AG09309 (cell line): ENCODE measurements at regions not wholly inside any gene's neighbourhood (a gene's known extent, or its start where the extent isn't known, plus 50 kb on each side); places are given as distances from the start of the nearest gene placed in this dataset.

Experiments
- DNase-seq: peaks from one replicate; pipeline ENCODE4 v3.0.0-alpha.2; 2010; ENCODE audit warnings: low read depth
- H3K4me3 ChIP-seq: 2 replicates; pipeline ENCODE4 v1.5.1; 2011; ENCODE audit warnings: mild to moderate bottlenecking, low read depth, low read length, moderate library complexity; ENCODE audit not compliant: control insufficient read depth
- CTCF ChIP-seq: IDR thresholded peaks from 2 replicates; pipeline ENCODE4 v1.5.1; 2011; ENCODE audit warnings: mild to moderate bottlenecking, low read depth, low read length, inconsistent platforms; ENCODE audit not compliant: insufficient read depth, control insufficient read depth; ENCODE audit errors: missing control alignments

GRCh38 chrX:115958687-115959359 is 211.7 kb upstream of the AGTR2 start:
- no peak overlapping the region for H3K4me3 ChIP-seq
- no peak for TF ChIP-seq CTCF
- no peak for DNase-seq

GRCh38 chrX:115960440-115961084 is 210.0 kb upstream of the AGTR2 start:
- DNase-seq: no peak
- no peak overlapping the region for H3K4me3 ChIP-seq
- TF ChIP-seq CTCF: no peak

DNA sequence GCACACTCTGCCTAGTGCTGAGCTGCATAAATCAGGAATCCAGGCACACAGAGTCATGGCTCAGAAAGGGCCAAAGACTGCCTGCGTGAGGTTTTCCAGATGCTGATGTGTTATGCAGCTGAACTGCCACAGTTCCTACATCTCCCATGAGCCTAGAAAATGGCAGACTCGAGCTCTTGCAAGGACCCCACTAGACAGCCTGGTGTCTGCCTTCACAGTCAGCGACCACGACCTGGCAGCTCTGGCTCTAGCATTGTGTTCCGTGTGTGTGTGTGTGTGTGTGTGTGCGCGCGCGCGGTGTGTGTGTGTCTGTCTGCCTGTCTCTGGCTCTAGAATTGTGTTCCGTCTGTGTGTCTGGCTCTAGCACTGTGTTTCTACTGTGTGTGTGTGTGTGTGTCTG is 203.6 kb upstream of the AGTR2 start:
- no peak for DNase-seq
- H3K4me3 ChIP-seq: no peak overlapping the region
- TF ChIP-seq CTCF: no peak

DNA sequence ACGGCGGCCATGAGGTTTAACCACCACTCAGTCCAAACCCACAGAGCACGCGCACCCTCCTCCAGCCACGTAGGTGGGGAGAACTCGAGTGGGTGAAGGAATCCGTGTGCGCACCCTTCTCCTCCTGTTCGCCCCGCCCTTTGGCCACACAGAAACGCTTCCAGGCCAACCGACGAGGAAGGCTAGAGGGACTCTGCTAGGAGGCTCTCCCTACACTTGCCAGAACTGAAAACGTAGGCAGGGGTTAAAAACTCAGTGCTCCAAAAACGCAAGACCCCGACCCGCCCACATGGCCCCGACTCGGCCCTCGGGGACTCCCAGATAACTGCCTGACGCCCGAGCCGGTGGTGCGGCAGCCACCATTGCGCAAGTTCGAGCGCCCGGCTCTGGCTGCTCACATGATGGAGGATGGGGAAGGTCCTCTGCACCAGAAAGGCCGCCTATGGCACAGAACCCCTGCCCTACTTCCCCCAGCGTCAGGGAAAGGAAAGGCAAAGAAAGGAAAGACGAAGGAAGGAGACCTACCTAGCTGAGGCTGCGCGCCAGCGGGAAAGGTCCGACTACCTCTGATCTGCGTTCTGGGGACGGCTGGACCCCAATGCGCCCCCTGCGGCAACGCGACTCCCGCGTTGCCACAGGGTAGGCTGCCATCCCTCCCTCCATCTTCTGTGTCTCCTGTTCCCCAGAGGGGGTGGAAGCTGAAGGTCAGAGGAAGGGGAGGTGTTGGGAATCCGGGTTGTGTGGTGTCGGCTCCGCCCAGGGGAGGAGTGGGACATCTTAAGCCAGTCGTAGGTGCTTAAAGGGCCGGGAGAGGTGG is 201.9 kb upstream of the AGTR2 start:
- no peak for TF ChIP-seq CTCF
- H3K4me3 ChIP-seq: peak overlapping the region; percentile 45
- no peak for DNase-seq

- TF ChIP-seq CTCF: no peak
- no peak overlapping the region for H3K4me3 ChIP-seq
- no peak for DNase-seq
Measured at GRCh38 chrX:115970718-115971117, 199.8 kb upstream of the AGTR2 start.

DNA sequence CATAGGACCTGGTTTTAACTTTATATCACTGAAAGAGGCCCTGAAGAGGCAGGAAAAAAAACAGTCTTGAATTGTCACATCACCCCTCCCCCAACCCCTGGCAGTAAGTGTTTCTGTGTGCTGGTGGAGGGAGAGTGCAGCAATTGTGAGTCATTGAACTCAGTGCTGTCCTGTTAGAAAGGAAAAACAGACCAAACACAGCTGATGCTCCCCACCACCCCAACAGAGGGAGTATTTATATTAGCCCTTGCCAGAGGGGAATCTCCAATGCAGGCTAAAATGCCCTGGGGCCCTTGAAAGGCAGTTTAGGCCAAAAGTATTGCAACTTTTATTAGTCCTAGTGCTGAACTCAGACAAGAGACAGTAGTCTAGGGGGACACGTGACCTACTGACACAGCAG is 197.8 kb upstream of the AGTR2 start:
- no peak overlapping the region for H3K4me3 ChIP-seq
- DNase-seq: no peak
- TF ChIP-seq CTCF: no peak
